ENCODE measurements at regions not wholly inside any gene's neighbourhood (a gene's known extent, or its start where the extent isn't known, plus 50 kb on each side); places are given as distances from the start of the nearest gene placed in this dataset.

GRCh38 chr15:77543159-77543882, 89.4 kb downstream of the LINGO1 start (continued):
- TF ChIP-seq BCLAF1 (IDR thresholded peaks at IDR 0.05; ENCODE audit: borderline replicate concordance in 1 of 2, control insufficient read depth in 1 of 2, low read depth in 2 of 2, low read length in 1 of 2) (no peak), ZNF41 (CRISPR knock-in tag; conservative IDR thresholded peaks at IDR 0.05) (no peak), TCF7 (IDR thresholded peaks at IDR 0.05; ENCODE audit: borderline replicate concordance) (0 out of 2 replicates have a peak, but pooled peaks have one; percentile 17), TSHZ1 (CRISPR knock-in tag; IDR thresholded peaks at IDR 0.05) (no peak), SIN3A (IDR thresholded peaks at IDR 0.05; ENCODE audit: borderline replicate concordance in 2 of 2, control insufficient read depth in 1 of 2, low read depth in 2 of 2, low read length in 2 of 2) (no peak), PYGO2 (tag; IDR thresholded peaks at IDR 0.05) (no peak), RBBP5 (IDR thresholded peaks at IDR 0.05; ENCODE audit: borderline replicate concordance, insufficient read depth, low read length, poor library complexity, severe bottlenecking) (no peak), HDGF (IDR thresholded peaks at IDR 0.05) (no peak), SUPT5H (IDR thresholded peaks at IDR 0.05) (peak; percentile 38; the same call in 1 of the 2 replicates), SAFB2 (IDR thresholded peaks at IDR 0.05; ENCODE audit: borderline replicate concordance, low read depth, low read length, severe bottlenecking) (no peak), POLR2G (IDR thresholded peaks at IDR 0.05; ENCODE audit: low read depth, low read length) (peak; percentile 78), ZBTB34 (CRISPR knock-in tag; IDR thresholded peaks at IDR 0.05) (no peak), NUFIP1 (IDR thresholded peaks at IDR 0.05; ENCODE audit: partially characterized antibody) (no peak), ARID1B (IDR thresholded peaks at IDR 0.05) (no peak), ZNF583 (CRISPR knock-in tag; IDR thresholded peaks at IDR 0.05) (no peak), EP300 (IDR thresholded peaks at IDR 0.05; ENCODE audit: low read length) (no peak), GTF2A2 (tag; IDR thresholded peaks at IDR 0.05) (no peak), CHD2 (IDR thresholded peaks at IDR 0.05; ENCODE audit: low read depth, low read length) (no peak), ZNF140 (CRISPR knock-in tag; IDR thresholded peaks at IDR 0.05) (no peak), GTF2B (IDR thresholded peaks at IDR 0.05; ENCODE audit: extremely low read depth, insufficient read length) (no peak)

Measured in K562 (cell line).